ENCODE measurements at regions not wholly inside any gene's neighbourhood (a gene's known extent, or its start where the extent isn't known, plus 50 kb on each side); places are given as distances from the start of the nearest gene placed in this dataset.

DNA sequence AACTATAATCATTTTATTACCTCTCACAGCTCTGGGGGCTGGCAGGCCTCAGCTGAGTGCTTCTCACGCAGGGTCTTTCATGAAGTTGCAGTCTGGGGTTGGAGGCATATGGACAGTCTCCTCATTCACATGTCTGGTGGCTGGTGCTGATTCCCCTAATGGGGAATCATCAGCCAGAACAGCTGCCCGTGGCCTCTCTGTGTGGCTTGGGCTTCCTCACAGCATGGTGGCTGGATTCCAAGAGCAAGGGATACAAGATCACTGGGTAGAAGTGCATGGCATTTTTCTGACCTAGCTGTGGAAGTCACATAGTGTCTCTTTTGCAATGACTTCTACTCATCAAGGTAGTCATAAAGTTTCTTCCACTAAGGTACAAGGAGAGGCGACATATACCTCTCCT, 59.0 kb upstream of the LAPTM4A start (continued):
- TF ChIP-seq, protein P1, sequence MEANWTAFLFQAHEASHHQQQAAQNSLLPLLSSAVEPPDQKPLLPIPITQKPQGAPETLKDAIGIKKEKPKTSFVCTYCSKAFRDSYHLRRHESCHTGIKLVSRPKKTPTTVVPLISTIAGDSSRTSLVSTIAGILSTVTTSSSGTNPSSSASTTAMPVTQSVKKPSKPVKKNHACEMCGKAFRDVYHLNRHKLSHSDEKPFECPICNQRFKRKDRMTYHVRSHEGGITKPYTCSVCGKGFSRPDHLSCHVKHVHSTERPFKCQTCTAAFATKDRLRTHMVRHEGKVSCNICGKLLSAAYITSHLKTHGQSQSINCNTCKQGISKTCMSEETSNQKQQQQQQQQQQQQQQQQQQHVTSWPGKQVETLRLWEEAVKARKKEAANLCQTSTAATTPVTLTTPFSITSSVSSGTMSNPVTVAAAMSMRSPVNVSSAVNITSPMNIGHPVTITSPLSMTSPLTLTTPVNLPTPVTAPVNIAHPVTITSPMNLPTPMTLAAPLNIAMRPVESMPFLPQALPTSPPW (CRISPR knock-in tag; IDR thresholded peaks at IDR 0.05) = no peak

DNA sequence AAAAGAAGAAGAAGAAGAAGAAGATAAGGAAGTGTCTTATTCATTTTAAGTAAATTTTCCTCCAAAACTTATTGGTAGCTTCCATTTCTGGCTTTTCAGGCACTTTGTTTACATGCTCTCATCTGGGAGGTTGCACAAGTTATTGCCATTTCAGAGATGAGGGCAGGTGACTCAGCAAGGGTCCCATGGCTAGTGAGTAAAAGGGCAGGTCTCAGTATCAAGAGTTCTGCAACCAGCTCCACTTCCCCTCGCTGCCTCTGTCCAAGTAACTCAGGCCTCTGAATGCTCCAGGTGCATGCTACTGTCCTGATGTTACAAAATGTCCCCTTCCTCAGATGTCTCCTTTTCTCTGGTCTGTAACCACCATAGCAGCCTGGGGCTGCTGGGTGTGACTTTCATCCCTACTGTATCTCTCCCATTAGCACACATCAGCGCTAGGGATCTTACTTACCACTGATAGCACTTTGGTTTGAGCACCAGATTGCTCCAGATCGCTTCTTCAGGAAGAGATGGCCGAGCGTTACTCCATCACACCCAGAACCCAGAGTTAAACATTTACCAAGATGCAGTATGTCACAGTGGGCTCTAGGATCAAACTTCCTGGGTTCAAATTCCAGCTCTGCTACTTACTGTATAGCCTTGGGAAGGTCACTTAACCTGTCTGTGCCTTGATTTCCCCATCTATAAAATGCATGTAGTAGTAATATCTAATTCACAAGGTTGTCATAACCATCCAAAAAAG, 57.4 kb upstream of the LAPTM4A start:
- intact Hi-C loops (cut with micrococcal nuclease) = loop anchor here (10.0 kb wide), 1 partner anchor 316 kb away; no protein-coding TSS in a partner anchor
- Histone ChIP-seq H3K79me2 (ENCODE audit: control insufficient read depth, insufficient read depth, low read length) (no peaks in the 10 kb centered on the region), H3K9me3 (replicated peaks; ENCODE audit: control insufficient read depth, insufficient read depth, low read depth, low read length) (no peaks in the 10 kb centered on the region), H3K27ac (ENCODE audit: extremely low read depth, low read depth, low read length) (no peak overlapping the region), H3K9me1 (ENCODE audit: control insufficient read depth, insufficient read depth, low read length) (no peaks in the 10 kb centered on the region), H2AFZ (ENCODE audit: low read depth, low read length) (no peak overlapping the region), H3K4me2 (ENCODE audit: insufficient read depth, low read length) (no peak overlapping the region), H3K4me1 (replicated peaks in 1 of 2; ENCODE audit: control insufficient read depth in 2 of 2, insufficient read depth in 2 of 2, low read length in 2 of 2) (peaks cover 0 to 6% of the 10 kb centered on the region in 2 experiments; a peak in 4 of 5 replicates), H4K20me1 (replicated peaks; ENCODE audit: control insufficient read depth, insufficient read depth, low read length) (no peaks in the 10 kb centered on the region), H3K36me3 (ENCODE audit: control insufficient read depth, insufficient read depth, low read length) (no peaks in the 10 kb centered on the region), H3K27me3 (ENCODE audit: control insufficient read depth in 2 of 2, insufficient read depth in 2 of 2, low read length in 2 of 2) (peaks cover 3 to 28% of the 10 kb centered on the region in 2 experiments; a peak in 3 of 5 replicates), H3K4me3 (no peak overlapping the region), H3K9ac (ENCODE audit: insufficient read depth in 1 of 2, low read depth in 2 of 2, low read length in 2 of 2) (no peak overlapping the region)
- in situ Hi-C loops (cut with MboI) = no loop called here
- FAIRE-seq (no peak), DNase-seq (ENCODE audit: extremely low read depth in 1 of 4, low spot score in 3 of 4) (no peak), ATAC-seq (no peak)
- ChIA-PET CTCF (ENCODE audit: low intra/inter-chr PET ratio) (interaction anchor here (0.7 kb wide), 1 partner anchor 140 kb away, joined by 3 read pairs; no protein-coding TSS in a partner anchor), POLR2A (no interaction called here)
- WGBS (ENCODE audit: insufficient coverage, low coverage, missing lambda C conversion rate) = 0% methylated on average over 5 of the region's 5 CpGs
- BruUV-seq (replicated peaks) = no TSS peak
- no peak for TF ChIP-seq HNRNPK (IDR thresholded peaks at IDR 0.05; ENCODE audit: low read depth, low read length, poor library complexity, severe bottlenecking)
- TF ChIP-seq, protein P2, sequence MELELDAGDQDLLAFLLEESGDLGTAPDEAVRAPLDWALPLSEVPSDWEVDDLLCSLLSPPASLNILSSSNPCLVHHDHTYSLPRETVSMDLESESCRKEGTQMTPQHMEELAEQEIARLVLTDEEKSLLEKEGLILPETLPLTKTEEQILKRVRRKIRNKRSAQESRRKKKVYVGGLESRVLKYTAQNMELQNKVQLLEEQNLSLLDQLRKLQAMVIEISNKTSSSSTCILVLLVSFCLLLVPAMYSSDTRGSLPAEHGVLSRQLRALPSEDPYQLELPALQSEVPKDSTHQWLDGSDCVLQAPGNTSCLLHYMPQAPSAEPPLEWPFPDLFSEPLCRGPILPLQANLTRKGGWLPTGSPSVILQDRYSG (tag; conservative IDR thresholded peaks at IDR 0.05; ENCODE audit: low read depth) = no peak
- TF ChIP-seq DNMT1 (IDR thresholded peaks at IDR 0.05) = no peak
- TF ChIP-seq COPS2 (conservative IDR thresholded peaks at IDR 0.05) = no peak
- TF ChIP-seq HOXB6 (CRISPR knock-in tag; IDR thresholded peaks at IDR 0.05; ENCODE audit: borderline replicate concordance) = no peak
- no peak for TF ChIP-seq RUNX1 (IDR thresholded peaks at IDR 0.05; ENCODE audit: low read depth)
- TF ChIP-seq FOSL1 (tag; conservative IDR thresholded peaks at IDR 0.05) = 0 out of 2 replicates have a peak, but pooled peaks have one; percentile 8
- TF ChIP-seq, protein P3, sequence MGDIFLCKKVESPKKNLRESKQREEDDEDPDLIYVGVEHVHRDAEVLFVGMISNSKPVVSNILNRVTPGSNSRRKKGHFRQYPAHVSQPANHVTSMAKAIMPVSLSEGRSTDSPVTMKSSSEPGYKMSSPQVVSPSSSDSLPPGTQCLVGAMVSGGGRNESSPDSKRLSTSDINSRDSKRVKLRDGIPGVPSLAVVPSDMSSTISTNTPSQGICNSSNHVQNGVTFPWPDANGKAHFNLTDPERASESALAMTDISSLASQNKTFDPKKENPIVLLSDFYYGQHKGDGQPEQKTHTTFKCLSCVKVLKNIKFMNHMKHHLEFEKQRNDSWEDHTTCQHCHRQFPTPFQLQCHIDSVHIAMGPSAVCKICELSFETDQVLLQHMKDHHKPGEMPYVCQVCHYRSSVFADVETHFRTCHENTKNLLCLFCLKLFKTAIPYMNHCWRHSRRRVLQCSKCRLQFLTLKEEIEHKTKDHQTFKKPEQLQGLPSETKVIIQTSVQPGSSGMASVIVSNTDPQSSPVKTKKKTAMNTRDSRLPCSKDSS (IDR thresholded peaks at IDR 0.05; ENCODE audit: low read depth, partially characterized antibody) = no peak
- TF ChIP-seq MYBL2 (IDR thresholded peaks at IDR 0.05; ENCODE audit: low read depth) = no peak
- no peak for TF ChIP-seq MYBL2 (CRISPR knock-in tag; IDR thresholded peaks at IDR 0.05; ENCODE audit: borderline replicate concordance)
- TF ChIP-seq, protein P4, sequence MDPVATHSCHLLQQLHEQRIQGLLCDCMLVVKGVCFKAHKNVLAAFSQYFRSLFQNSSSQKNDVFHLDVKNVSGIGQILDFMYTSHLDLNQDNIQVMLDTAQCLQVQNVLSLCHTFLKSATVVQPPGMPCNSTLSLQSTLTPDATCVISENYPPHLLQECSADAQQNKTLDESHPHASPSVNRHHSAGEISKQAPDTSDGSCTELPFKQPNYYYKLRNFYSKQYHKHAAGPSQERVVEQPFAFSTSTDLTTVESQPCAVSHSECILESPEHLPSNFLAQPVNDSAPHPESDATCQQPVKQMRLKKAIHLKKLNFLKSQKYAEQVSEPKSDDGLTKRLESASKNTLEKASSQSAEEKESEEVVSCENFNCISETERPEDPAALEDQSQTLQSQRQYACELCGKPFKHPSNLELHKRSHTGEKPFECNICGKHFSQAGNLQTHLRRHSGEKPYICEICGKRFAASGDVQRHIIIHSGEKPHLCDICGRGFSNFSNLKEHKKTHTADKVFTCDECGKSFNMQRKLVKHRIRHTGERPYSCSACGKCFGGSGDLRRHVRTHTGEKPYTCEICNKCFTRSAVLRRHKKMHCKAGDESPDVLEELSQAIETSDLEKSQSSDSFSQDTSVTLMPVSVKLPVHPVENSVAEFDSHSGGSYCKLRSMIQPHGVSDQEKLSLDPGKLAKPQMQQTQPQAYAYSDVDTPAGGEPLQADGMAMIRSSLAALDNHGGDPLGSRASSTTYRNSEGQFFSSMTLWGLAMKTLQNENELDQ (CRISPR knock-in tag; IDR thresholded peaks at IDR 0.05; ENCODE audit: borderline replicate concordance) = no peak

All from K562 (cell line).